Muscle of leg (tissue), 3 donors: ENCODE measurements at regions not wholly inside any gene's neighbourhood (a gene's known extent, or its start where the extent isn't known, plus 50 kb on each side); places are given as distances from the start of the nearest gene placed in this dataset.

ENCODE experiments used
- DNase-seq: peaks from one replicate; pipeline ENCODE4 v3.0.0; 2013
- H3K27ac ChIP-seq: one replicate; pipeline ENCODE4 v1.5.1; 2013; ENCODE audit warnings: mild to moderate bottlenecking, low read length, control low read depth
- H3K27me3 ChIP-seq: one replicate; pipeline ENCODE4 v1.6.1; 2013; ENCODE audit warnings: low read length; ENCODE audit not compliant: control insufficient read depth, insufficient read depth
- H3K36me3 ChIP-seq: one replicate; pipeline ENCODE4 v1.6.1; 2013; ENCODE audit warnings: low read length; ENCODE audit not compliant: control insufficient read depth, insufficient read depth
- H3K4me1 ChIP-seq: one replicate; pipeline ENCODE4 v1.6.1; 2013; ENCODE audit warnings: low read length; ENCODE audit not compliant: control insufficient read depth, insufficient read depth
- H3K4me3 ChIP-seq: one replicate; pipeline ENCODE4 v1.5.1; 2013; ENCODE audit warnings: low read length, control low read depth
- H3K9me3 ChIP-seq: replicated peaks from 2 replicates; pipeline ENCODE4 v1.6.1; 2013; ENCODE audit warnings: low read depth, low read length; ENCODE audit not compliant: control insufficient read depth
- WGBS: methylation state at CpG from one replicate; pipeline ENCODE4 v1.1.5; 2013; ENCODE audit warnings: missing lambda C conversion rate; ENCODE audit not compliant: insufficient coverage; 5-methylcytosine and 5-hydroxymethylcytosine counted together

DNA sequence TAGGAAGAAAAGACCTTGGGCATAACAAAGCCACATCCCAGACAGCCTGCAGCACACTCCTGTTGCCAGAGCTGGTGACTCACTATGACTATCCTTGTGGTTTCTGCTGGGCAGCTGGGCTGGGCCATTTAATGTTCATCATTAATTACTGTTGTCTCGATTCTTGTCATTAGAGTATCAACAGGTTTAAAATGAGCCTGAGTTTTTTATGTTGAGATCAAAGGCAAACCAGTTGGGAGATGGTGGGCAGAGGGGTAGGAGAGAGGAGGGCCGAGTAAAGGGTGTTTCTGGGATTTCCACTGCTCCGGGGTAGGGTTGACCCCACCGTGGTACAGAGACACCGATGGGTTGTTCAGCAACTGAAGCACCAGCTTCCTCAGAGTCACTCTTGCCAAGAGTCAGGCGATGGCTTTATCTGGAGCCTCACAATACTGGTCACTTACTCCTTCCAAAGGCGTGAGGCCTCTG, 128.7 kb upstream of the LYZL1 start:
- no peaks in the 10 kb centered on the region for H3K27me3 ChIP-seq
- peaks cover 2% of the 10 kb centered on the region for H3K4me1 ChIP-seq
- H3K9me3 ChIP-seq, result no peaks in the 10 kb centered on the region
- DNase-seq, result no peak
- no peak overlapping the region for H3K4me3 ChIP-seq
- H3K27ac ChIP-seq, result no peak overlapping the region
- 96% methylated on average over 5 of the region's 7 CpGs for WGBS
- H3K36me3 ChIP-seq, result no peaks in the 10 kb centered on the region

DNA sequence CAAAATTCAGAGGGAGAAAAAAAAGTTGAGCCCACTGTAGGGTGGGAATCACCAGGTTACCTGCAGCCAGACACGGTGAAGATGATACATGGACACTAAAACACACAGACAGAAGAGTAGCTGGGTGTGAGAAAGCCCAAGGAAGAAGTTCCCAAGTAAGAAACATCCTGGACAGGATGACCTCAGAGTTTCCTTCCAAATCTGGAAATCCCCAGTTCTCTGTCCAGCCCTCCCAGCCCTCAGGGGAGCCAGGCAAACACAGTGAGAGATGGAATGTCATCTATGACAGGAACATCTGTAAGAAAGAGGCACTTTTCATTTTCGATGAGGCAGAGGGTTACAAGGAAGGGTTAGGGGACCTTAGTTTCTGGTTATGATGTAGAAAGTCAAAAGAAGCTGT, 125.1 kb upstream of the LYZL1 start:
- DNase-seq, result peak; percentile 45
- Histone ChIP-seq H3K27ac (no peak overlapping the region), H3K4me1 (peaks cover 2% of the 10 kb centered on the region), H3K36me3 (no peaks in the 10 kb centered on the region), H3K4me3 (no peak overlapping the region), H3K27me3 (no peaks in the 10 kb centered on the region), H3K9me3 (peaks cover 8% of the 10 kb centered on the region)
- WGBS, result 83% methylated on average over 1 of the region's 2 CpGs

GRCh38 chr10:29166713-29167112, 122.2 kb upstream of the LYZL1 start:
- peaks cover 11% of the 10 kb centered on the region for H3K9me3 ChIP-seq
- H3K36me3 ChIP-seq, result no peaks in the 10 kb centered on the region
- peaks cover 2% of the 10 kb centered on the region for H3K4me1 ChIP-seq
- H3K27me3 ChIP-seq, result no peaks in the 10 kb centered on the region
- no peak overlapping the region for H3K27ac ChIP-seq
- no peak overlapping the region for H3K4me3 ChIP-seq
- no peak for DNase-seq
- no CpG with 5 or more reads among the region's 4 CpGs for WGBS

DNA sequence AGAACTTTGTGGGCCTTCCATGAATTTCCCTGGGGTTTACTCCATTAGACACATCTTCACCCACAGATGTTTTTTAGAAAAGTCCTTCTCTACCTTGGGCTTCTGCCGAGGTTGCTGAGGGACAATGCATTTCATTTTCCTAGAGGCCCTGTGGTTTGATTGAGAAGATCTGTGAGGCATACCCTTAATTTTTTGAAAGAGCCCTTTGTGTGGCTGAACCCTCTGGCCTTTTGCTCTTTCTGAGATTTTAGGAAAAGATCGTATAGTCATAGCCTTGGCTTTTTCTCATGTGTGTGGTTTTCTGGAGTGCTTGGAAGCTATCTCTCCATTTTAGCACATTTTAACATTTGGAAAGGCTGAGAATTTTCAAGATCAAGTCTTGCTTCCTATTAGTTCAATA, 119.8 kb upstream of the LYZL1 start:
- Histone ChIP-seq H3K4me3 (no peak overlapping the region), H3K36me3 (no peaks in the 10 kb centered on the region), H3K27me3 (no peaks in the 10 kb centered on the region), H3K27ac (no peak overlapping the region), H3K4me1 (no peaks in the 10 kb centered on the region), H3K9me3 (peaks cover 11% of the 10 kb centered on the region)
- DNase-seq, result no peak
- WGBS, result no CpG with 5 or more reads among the region's 2 CpGs

DNA sequence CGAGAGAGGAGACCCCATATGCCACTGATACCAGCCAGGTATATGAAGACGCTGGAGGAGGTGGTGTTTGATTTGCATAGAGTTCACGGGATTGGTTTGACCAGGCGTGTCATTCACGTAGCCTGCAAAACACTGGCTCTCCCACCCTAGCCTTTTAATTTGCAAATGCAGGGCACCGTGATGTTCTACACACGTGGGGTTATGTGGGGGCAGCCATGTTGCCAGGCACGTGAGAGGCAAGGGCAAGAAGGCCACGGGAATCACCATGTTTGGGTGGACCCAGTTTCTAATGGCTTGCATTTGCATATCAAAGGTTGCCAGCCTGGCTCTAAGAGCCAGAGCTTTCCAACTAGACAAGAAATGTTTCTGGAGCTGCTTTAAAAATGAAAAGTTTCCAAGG, 117.2 kb upstream of the LYZL1 start:
- Histone ChIP-seq H3K27ac (no peak overlapping the region), H3K4me1 (no peaks in the 10 kb centered on the region), H3K4me3 (no peak overlapping the region), H3K9me3 (peaks cover 4% of the 10 kb centered on the region), H3K27me3 (no peaks in the 10 kb centered on the region), H3K36me3 (no peaks in the 10 kb centered on the region)
- no peak for DNase-seq
- 67% methylated on average over 6 of the region's 9 CpGs for WGBS

DNA sequence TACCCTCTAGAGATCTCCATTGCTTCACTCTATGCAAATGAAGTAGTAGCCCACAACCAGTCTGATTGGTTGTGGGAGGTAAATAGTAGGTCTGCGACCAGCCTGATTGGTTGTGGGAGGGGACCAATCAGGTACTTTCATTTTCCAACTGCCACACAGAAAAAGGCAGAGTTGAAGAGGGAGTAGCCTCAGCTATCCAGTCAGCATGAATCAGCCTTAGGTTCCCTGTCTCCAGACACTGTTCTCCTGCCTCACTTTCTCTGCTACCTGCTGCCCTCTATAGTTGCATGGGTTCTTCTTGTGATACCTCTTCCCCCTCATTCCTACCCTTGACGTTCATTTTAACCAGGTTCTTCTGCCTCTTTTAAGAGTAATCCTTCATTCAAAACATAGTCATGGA, 114.5 kb upstream of the LYZL1 start:
- Histone ChIP-seq H3K4me3 (no peak overlapping the region), H3K4me1 (no peaks in the 10 kb centered on the region), H3K36me3 (no peaks in the 10 kb centered on the region), H3K27me3 (no peaks in the 10 kb centered on the region), H3K9me3 (peaks cover 3% of the 10 kb centered on the region), H3K27ac (no peak overlapping the region)
- WGBS, result 71% methylated on average over 1 of the region's 2 CpGs
- no peak for DNase-seq

DNA sequence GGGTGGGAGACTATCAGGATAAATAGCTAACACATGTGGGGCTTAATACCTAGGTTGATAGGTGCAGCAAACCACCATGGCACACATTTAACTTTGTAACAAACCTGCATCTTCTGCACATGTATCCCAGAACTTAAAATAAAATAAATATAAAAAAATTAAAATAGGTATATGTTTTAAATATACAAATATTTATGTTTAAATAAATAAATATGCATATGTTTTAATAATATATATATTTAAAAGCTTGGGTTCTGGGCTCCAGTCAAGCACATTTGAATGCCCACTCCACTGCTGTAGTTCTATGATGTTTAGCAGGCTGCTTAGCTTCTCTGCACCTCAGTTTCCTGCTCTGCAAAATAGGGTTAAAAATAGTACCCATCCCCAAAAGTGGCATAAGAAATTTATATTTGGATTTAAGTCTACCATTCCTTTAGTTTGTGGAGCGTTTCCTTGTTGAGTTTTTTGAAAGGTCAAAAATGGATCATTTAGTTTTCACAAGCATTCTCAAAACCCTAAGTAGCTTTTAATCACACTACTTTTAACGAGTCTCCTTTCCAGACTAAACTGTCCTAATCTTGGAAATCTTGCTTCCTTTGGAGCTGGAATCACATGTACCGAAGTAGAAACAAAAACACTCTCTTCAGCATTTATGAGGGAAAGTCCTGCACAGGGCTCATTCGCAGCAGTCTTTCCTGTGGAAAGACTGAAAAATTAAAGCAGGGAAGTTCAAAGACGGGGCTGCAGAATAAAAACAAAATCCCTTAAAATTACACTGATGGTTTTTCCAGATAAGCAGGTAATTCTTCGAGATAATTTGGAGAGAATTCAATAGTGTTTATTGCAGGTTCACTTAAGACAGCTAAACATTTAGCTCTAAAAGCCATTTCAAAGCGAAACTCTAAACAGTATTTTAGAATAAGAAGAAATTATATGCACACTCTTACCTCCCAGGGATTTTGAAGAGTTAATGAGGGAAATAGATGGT, 111.7 kb upstream of the LYZL1 start:
- no peak overlapping the region for H3K4me3 ChIP-seq
- H3K36me3 ChIP-seq, result no peaks in the 10 kb centered on the region
- peak; percentile 12 for DNase-seq
- no peak overlapping the region for H3K27ac ChIP-seq
- no peaks in the 10 kb centered on the region for H3K9me3 ChIP-seq
- H3K27me3 ChIP-seq, result no peaks in the 10 kb centered on the region
- WGBS, result 20% methylated on average over 2 of the region's 7 CpGs
- no peaks in the 10 kb centered on the region for H3K4me1 ChIP-seq

DNA sequence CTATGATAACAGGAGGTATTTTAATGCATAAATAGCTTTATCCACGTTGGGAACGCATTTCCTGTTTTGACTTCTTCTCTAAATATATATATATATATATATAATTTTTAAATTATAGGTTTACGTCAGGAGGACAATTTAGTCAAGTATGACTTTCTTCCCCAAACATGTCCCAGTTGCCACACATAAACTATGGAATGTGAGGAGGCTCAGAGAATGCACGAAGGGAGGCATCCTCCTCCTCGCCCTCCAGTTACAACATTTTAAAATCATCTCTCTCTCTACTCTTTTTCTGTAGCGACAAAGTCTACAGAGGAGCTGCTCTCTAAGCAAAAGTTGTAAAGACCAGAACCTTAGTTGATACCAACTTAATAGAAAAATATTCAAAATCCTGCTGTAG, 106.9 kb upstream of the LYZL1 start:
- Histone ChIP-seq H3K4me3 (no peak overlapping the region), H3K36me3 (no peaks in the 10 kb centered on the region), H3K27ac (no peak overlapping the region), H3K27me3 (no peaks in the 10 kb centered on the region), H3K9me3 (no peaks in the 10 kb centered on the region), H3K4me1 (no peaks in the 10 kb centered on the region)
- WGBS, result no CpG with 5 or more reads among the region's 6 CpGs
- DNase-seq, result no peak

DNA sequence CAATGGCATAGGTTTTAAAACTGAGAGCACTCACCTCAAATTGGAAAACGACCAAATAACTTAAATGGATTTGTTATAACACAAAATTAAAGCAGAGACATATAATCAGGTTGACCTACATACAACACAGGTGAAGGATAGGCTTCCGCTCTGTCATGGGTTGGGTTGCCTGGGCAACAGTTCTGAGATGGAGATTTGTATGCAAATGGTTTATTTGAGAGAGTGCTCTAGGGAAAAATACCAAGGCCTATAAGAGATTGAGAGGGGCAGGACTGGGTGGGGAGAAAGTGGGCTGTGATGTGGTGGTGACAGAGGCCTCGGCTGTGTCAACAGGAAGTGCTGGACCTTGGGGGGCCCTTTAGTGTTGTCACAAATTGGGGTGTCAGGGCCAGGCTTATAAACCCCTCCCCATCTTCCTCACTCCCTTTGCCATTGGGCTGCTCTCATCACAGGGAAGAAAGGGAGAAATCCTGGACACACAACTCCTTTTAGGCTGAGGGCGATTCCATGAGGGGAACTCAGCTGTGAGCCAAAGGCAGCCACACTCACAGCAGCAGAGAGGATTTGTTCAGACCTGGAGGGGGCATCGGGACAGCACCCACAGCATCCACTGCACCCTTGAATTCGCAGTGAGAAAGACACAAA, 105.4 kb upstream of the LYZL1 start:
- Histone ChIP-seq H3K4me1 (no peaks in the 10 kb centered on the region), H3K27ac (no peak overlapping the region), H3K4me3 (no peak overlapping the region), H3K9me3 (no peaks in the 10 kb centered on the region), H3K36me3 (no peaks in the 10 kb centered on the region), H3K27me3 (no peaks in the 10 kb centered on the region)
- DNase-seq, result no peak
- no CpG with 5 or more reads among the region's 6 CpGs for WGBS

DNA sequence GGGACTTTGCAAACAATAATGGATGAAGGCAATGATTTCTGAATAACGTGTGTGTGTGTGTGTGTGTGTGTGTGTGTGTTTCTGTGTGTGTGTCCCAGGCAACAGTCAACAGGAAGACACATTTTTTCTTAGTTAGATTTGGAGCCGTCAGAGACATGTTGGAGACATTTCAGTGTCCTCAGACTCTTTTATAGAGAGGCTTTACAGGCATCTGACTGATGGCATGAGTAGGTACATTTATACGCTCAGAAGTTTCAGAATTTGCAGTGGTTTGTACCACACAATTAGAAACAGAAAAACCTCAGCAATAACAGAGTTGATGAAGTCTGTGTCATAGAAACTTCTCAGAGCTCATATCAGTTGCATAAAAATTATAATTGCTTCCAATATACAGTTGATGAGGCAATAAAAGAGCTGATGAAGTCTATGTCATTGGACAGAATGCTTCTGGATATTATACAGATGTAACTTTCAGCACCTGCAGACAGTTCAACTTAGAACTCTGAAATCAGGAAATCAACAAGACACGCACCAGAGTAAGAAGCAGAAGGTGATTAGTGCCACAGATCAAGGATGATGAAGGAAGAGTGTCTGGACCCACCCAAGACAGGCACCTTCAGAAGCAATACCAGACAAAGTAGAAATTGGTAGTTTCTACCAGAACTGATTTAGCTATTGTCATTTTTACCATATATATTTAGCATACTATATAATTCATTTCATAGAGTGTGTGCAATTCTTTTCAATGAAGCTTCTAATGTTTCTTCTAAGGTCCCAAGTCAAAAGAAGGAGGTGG, 104.5 kb upstream of the LYZL1 start:
- no peak for DNase-seq
- no peak overlapping the region for H3K4me3 ChIP-seq
- H3K27me3 ChIP-seq, result no peaks in the 10 kb centered on the region
- no peaks in the 10 kb centered on the region for H3K9me3 ChIP-seq
- H3K4me1 ChIP-seq, result no peaks in the 10 kb centered on the region
- H3K27ac ChIP-seq, result no peak overlapping the region
- no peaks in the 10 kb centered on the region for H3K36me3 ChIP-seq
- no CpG with 5 or more reads among the region's 4 CpGs for whole genome bisulfite sequencing
